HG03060 (cell line): ENCODE measurements at regions not wholly inside any gene's neighbourhood (a gene's known extent, or its start where the extent isn't known, plus 50 kb on each side); places are given as distances from the start of the nearest gene placed in this dataset.
"Not testable (repeated sequence)": the region's sequence is repeated elsewhere in the genome, so short reads cannot be mapped to it uniquely, and the experiment has no call there.

ENCODE experiments used
- ATAC-seq: cut with Tn5 transposase; IDR thresholded peaks from one replicate; pipeline ENCODE4 v1.9.1; 2021; ENCODE audit warnings: low read depth, moderate number of reproducible peaks; ENCODE audit not compliant: unreplicated experiment

- no peak for ATAC-seq
Observed at GRCh38 chr11:103584021-103584420, 452.4 kb upstream of the DDI1 start.

GRCh38 chr11:103584720-103585119 lies 451.7 kb upstream of the DDI1 start:
- no peak for ATAC-seq

GRCh38 chr11:103585401-103585800 lies 451.0 kb upstream of the DDI1 start:
- ATAC-seq = no peak

- no peak for ATAC-seq
Observed at GRCh38 chr11:103585911-103586310, 450.5 kb upstream of the DDI1 start.

GRCh38 chr11:103586756-103587155 lies 449.7 kb upstream of the DDI1 start:
- no peak for ATAC-seq

GRCh38 chr11:103587901-103588788 lies 448.3 kb upstream of the DDI1 start:
- ATAC-seq = no peak

- no peak for ATAC-seq
Observed at GRCh38 chr11:103591554-103591953, 444.9 kb upstream of the DDI1 start.

GRCh38 chr11:103594283-103594682 lies 442.2 kb upstream of the DDI1 start:
- ATAC-seq = no peak

GRCh38 chr11:103596315-103596714 lies 440.1 kb upstream of the DDI1 start:
- ATAC-seq = no peak

GRCh38 chr11:103601225-103601846 lies 435.1 kb upstream of the DDI1 start:
- peak; percentile 76 for ATAC-seq

- ATAC-seq = no peak
Observed at GRCh38 chr11:103602840-103603239, 433.6 kb upstream of the DDI1 start.

GRCh38 chr11:103604310-103604709 lies 432.1 kb upstream of the DDI1 start:
- no peak for ATAC-seq

- no peak for ATAC-seq
Observed at GRCh38 chr11:103608566-103608965, 427.9 kb upstream of the DDI1 start.

- no peak for ATAC-seq
Observed at GRCh38 chr11:103609117-103610066, 427.0 kb upstream of the DDI1 start.

GRCh38 chr11:103610435-103610834 lies 426.0 kb upstream of the DDI1 start:
- no peak for ATAC-seq

GRCh38 chr11:103611526-103612260 lies 424.7 kb upstream of the DDI1 start:
- ATAC-seq = not testable (repeated sequence)

- not testable (repeated sequence) for ATAC-seq
Observed at GRCh38 chr11:103612451-103612850, 424.0 kb upstream of the DDI1 start.

GRCh38 chr11:103616586-103616985 lies 419.9 kb upstream of the DDI1 start:
- ATAC-seq = not testable (repeated sequence)

GRCh38 chr11:103618528-103618927 lies 417.9 kb upstream of the DDI1 start:
- ATAC-seq = no peak

- ATAC-seq = no peak
Observed at GRCh38 chr11:103619480-103619879, 417.0 kb upstream of the DDI1 start.
